GM18867 (cell line): ENCODE measurements at regions not wholly inside any gene's neighbourhood (a gene's known extent, or its start where the extent isn't known, plus 50 kb on each side); places are given as distances from the start of the nearest gene placed in this dataset.

ENCODE experiments used
- ATAC-seq: cut with Tn5 transposase; IDR thresholded peaks from one replicate; pipeline ENCODE4 v1.9.1; 2021; ENCODE audit warnings: mild to moderate bottlenecking, moderate library complexity; ENCODE audit not compliant: unreplicated experiment

GRCh38 chr2:83695037-83695436 is 764.0 kb downstream of the SUCLG1 start:
- no peak for ATAC-seq

- ATAC-seq, result no peak
Measured at GRCh38 chr2:83689402-83689801, 769.7 kb downstream of the SUCLG1 start.

GRCh38 chr2:83686863-83687262 is 772.2 kb downstream of the SUCLG1 start:
- no peak for ATAC-seq

- ATAC-seq, result no peak
Measured at GRCh38 chr2:83674050-83674449, 785.0 kb downstream of the SUCLG1 start.

- ATAC-seq, result no peak
Measured at GRCh38 chr2:83665894-83666293, 793.2 kb downstream of the SUCLG1 start.

- no peak for ATAC-seq
Measured at GRCh38 chr2:83665154-83665553, 793.9 kb downstream of the SUCLG1 start.

GRCh38 chr2:83661711-83662110 is 797.4 kb downstream of the SUCLG1 start:
- no peak for ATAC-seq

- ATAC-seq, result no peak
Measured at GRCh38 chr2:83654091-83654611, 804.9 kb downstream of the SUCLG1 start.

GRCh38 chr2:83650898-83651297 is 808.2 kb downstream of the SUCLG1 start:
- ATAC-seq, result no peak

- ATAC-seq, result no peak
Measured at GRCh38 chr2:83650161-83650560, 808.9 kb downstream of the SUCLG1 start.

- no peak for ATAC-seq
Measured at GRCh38 chr2:83640506-83640905, 818.6 kb downstream of the SUCLG1 start.

GRCh38 chr2:83633423-83633822 is 825.7 kb downstream of the SUCLG1 start:
- no peak for ATAC-seq

- no peak for ATAC-seq
Measured at GRCh38 chr2:83630351-83630750, 828.7 kb downstream of the SUCLG1 start.

- ATAC-seq, result no peak
Measured at GRCh38 chr2:83615511-83615910, 843.6 kb downstream of the SUCLG1 start.

GRCh38 chr2:83613178-83613577 is 845.9 kb downstream of the SUCLG1 start:
- ATAC-seq, result no peak

- ATAC-seq, result no peak
Measured at GRCh38 chr2:83602753-83603152, 856.3 kb downstream of the SUCLG1 start.

GRCh38 chr2:83596592-83597282 is 862.3 kb downstream of the SUCLG1 start:
- ATAC-seq, result no peak

- no peak for ATAC-seq
Measured at GRCh38 chr2:83595926-83596325, 863.2 kb downstream of the SUCLG1 start.

GRCh38 chr2:83595121-83595690 is 863.9 kb downstream of the SUCLG1 start:
- no peak for ATAC-seq

- no peak for ATAC-seq
Measured at GRCh38 chr2:83594241-83595120, 864.6 kb downstream of the SUCLG1 start.

GRCh38 chr2:83587309-83587708 is 871.8 kb downstream of the SUCLG1 start:
- no peak for ATAC-seq

GRCh38 chr2:83585250-83585649 is 873.8 kb downstream of the SUCLG1 start:
- ATAC-seq, result no peak
